Right atrium auricular region (tissue), 2 donors: ENCODE measurements at regions not wholly inside any gene's neighbourhood (a gene's known extent, or its start where the extent isn't known, plus 50 kb on each side); places are given as distances from the start of the nearest gene placed in this dataset.
A peak's percentile ranks its signal among the peaks of the same experiment; 100 is the strongest.

ENCODE experiments used
- DNase-seq: peaks from one replicate; pipeline ENCODE4 v3.0.0-alpha.2; 2019; ENCODE audit warnings: low spot score
- H3K27ac ChIP-seq, 2 donors: fragments of 200-600 bp; sonication (generic); 1 replicate in 1 of 2; 2 replicates in 1 of 2; pipeline ENCODE4 v1.5.1; 2016 to 2019
- H3K27me3 ChIP-seq, 2 donors: fragments of 200-600 bp; sonication (generic); one replicate each; pipeline versions ENCODE4 v1.5.1 to v1.6.0; 2017 to 2019
- H3K36me3 ChIP-seq: fragments of 200-600 bp; sonication (generic); one replicate; pipeline ENCODE4 v1.5.1; 2016
- H3K4me1 ChIP-seq, 2 donors: fragments of 200-600 bp; sonication (generic); one replicate each; pipeline versions ENCODE4 v1.5.1 to v1.6.0; 2017 to 2019
- H3K4me3 ChIP-seq, 2 donors: fragments of 200-600 bp; sonication (generic); 1 replicate in 1 of 2; 2 replicates in 1 of 2; pipeline ENCODE4 v1.5.1; 2017 to 2019; ENCODE audit warnings: mild to moderate bottlenecking in 1 of 2, moderate library complexity in 1 of 2
- H3K9me3 ChIP-seq, 2 donors: fragments of 200-600 bp; sonication (generic); one replicate each; pipeline ENCODE4 v1.5.1; 2019
- CTCF ChIP-seq, 2 donors: fragments of 200-600 bp; sonication (generic); IDR thresholded peaks; one replicate each; pipeline ENCODE4 v1.5.1; 2019; ENCODE audit warnings: antibody characterized with exemption in 2 of 2

- H3K4me1 ChIP-seq: peaks cover 0 to 33% of the 10 kb centered on the region in 2 donors
- peak; percentile 30 to 68 for TF ChIP-seq CTCF (IDR thresholded peaks at IDR 0.05)
- H3K27ac ChIP-seq: peak overlapping the region in 1 of 2 donors; percentile 63
- DNase-seq: no peak
- no peak overlapping the region for H3K4me3 ChIP-seq
- no peaks in the 10 kb centered on the region for H3K9me3 ChIP-seq
- H3K27me3 ChIP-seq: no peaks in the 10 kb centered on the region
- H3K36me3 ChIP-seq: no peaks in the 10 kb centered on the region
Observed at GRCh38 chr17:69609473-69610305, 195.2 kb downstream of the MAP2K6 start.

DNA sequence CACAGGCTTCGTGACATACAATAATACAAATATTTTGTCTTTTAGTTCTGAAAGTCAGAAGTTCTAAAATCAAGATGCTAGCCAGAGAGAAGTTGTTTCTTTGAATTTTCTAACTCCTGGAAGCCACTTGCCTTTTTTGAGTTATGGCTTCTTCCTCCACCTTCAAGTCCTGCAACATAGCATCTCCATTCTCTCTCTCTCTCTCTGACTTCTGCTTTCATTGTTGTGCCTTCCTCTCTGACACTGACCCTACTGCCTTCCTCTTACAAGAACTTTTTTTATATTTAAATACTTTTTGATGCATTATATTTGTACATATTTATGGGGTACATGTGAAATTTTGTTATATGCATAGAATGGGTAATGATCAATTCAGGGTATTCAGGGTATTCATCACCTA lies 205.9 kb downstream of the MAP2K6 start:
- no peak for TF ChIP-seq CTCF (IDR thresholded peaks at IDR 0.05)
- H3K36me3 ChIP-seq: no peaks in the 10 kb centered on the region
- H3K9me3 ChIP-seq: peaks cover 0 to 7% of the 10 kb centered on the region in 2 donors
- no peaks in the 10 kb centered on the region for H3K4me1 ChIP-seq
- no peak overlapping the region for H3K4me3 ChIP-seq
- DNase-seq: no peak
- H3K27me3 ChIP-seq: no peaks in the 10 kb centered on the region
- H3K27ac ChIP-seq: no peak overlapping the region

- H3K27me3 ChIP-seq: no peaks in the 10 kb centered on the region
- no peaks in the 10 kb centered on the region for H3K4me1 ChIP-seq
- H3K27ac ChIP-seq: no peak overlapping the region
- DNase-seq: no peak
- H3K4me3 ChIP-seq: no peak overlapping the region
- no peak for TF ChIP-seq CTCF (IDR thresholded peaks at IDR 0.05)
- H3K9me3 ChIP-seq: peaks cover 0 to 7% of the 10 kb centered on the region in 2 donors
- no peaks in the 10 kb centered on the region for H3K36me3 ChIP-seq
Observed at GRCh38 chr17:69625474-69625873, 211.0 kb downstream of the MAP2K6 start.

- no peak for DNase-seq
- Histone ChIP-seq H3K36me3 (no peaks in the 10 kb centered on the region), H3K27ac (no peak overlapping the region), H3K4me1 (no peaks in the 10 kb centered on the region), H3K9me3 (no peaks in the 10 kb centered on the region), H3K4me3 (no peak overlapping the region), H3K27me3 (no peaks in the 10 kb centered on the region)
- no peak for TF ChIP-seq CTCF (IDR thresholded peaks at IDR 0.05)
Observed at GRCh38 chr17:69630056-69630635, 215.6 kb downstream of the MAP2K6 start.

DNA sequence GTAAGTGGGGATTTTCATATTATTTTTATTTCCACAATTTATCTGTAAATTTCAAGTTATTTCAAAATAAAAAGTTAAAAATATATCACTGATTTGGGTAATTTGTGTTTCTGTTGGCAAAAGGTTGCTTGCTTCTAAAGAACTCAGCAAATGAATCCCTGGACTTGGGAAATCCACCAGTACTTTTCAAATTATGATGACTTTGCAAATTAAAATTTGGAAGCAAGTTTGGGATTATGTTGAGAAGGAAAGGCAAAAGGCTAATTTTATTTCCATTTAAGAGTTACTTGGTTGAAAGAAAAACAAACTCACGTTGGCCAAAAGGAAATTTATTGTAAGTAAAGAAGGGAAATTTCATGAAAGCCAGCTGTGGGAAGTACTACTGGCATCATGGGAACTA lies 220.3 kb downstream of the MAP2K6 start:
- H3K9me3 ChIP-seq: no peaks in the 10 kb centered on the region
- H3K4me1 ChIP-seq: no peaks in the 10 kb centered on the region
- no peak for TF ChIP-seq CTCF (IDR thresholded peaks at IDR 0.05)
- H3K4me3 ChIP-seq: no peak overlapping the region
- H3K27me3 ChIP-seq: no peaks in the 10 kb centered on the region
- no peak for DNase-seq
- H3K27ac ChIP-seq: no peak overlapping the region
- H3K36me3 ChIP-seq: no peaks in the 10 kb centered on the region
